PC-9 (cell line): ENCODE measurements at regions not wholly inside any gene's neighbourhood (a gene's known extent, or its start where the extent isn't known, plus 50 kb on each side); places are given as distances from the start of the nearest gene placed in this dataset.
"Not testable (repeated sequence)": the region's sequence is repeated elsewhere in the genome, so short reads cannot be mapped to it uniquely, and the experiment has no call there.

Source experiments
- CTCF ChIP-seq: fragments of 200-600 bp; sonication (generic); conservative IDR thresholded peaks from 2 replicates; pipeline ENCODE4 v1.6.1; 2017; ENCODE audit warnings: mixed run types, antibody characterized with exemption, mild to moderate bottlenecking, moderate library complexity
- EZH2 ChIP-seq: fragments of 200-600 bp; sonication (generic); IDR thresholded peaks from 2 replicates; pipeline ENCODE4 v1.8.0; 2017; ENCODE audit warnings: antibody characterized with exemption, low read depth

GRCh38 chr16:88159897-88160335 is 208.7 kb downstream of the BANP start:
- not testable (repeated sequence) for TF ChIP-seq EZH2, CTCF
